Spleen (tissue), 11 donors: ENCODE measurements at regions not wholly inside any gene's neighbourhood (a gene's known extent, or its start where the extent isn't known, plus 50 kb on each side); places are given as distances from the start of the nearest gene placed in this dataset.

ENCODE experiments used
- DNase-seq: peaks from one replicate; pipeline ENCODE4 v3.0.0-alpha.2; 2020
- H3K27ac ChIP-seq, 8 donors: fragments of 200-600 bp; sonication (generic) in 7 of 8; 1 replicate in 4 of 8; 2 replicates in 4 of 8; pipeline versions ENCODE4 v1.5.0 to v1.8.0; 2016 to 2021; ENCODE audit warnings: inconsistent platforms in 4 of 8, mild to moderate bottlenecking in 4 of 8, moderate library complexity in 1 of 8
- H3K27me3 ChIP-seq, 7 donors: fragments of 200-600 bp; sonication (generic) in 6 of 7; replicated peaks in 1 of 7; 1 replicate in 4 of 7; 2 replicates in 3 of 7; pipeline versions ENCODE4 v1.5.0 to v1.8.0; 2016 to 2021; ENCODE audit warnings: inconsistent platforms in 3 of 7, mild to moderate bottlenecking in 1 of 7
- H3K36me3 ChIP-seq, 6 donors: fragments of 200-600 bp; sonication (generic) in 5 of 6; 1 replicate in 4 of 6; 2 replicates in 2 of 6; pipeline versions ENCODE4 v1.5.0 to v1.8.0; 2016 to 2021; ENCODE audit warnings: inconsistent platforms in 2 of 6
- H3K4me1 ChIP-seq, 6 donors: fragments of 200-600 bp; sonication (generic) in 5 of 6; 1 replicate in 3 of 6; 2 replicates in 3 of 6; pipeline versions ENCODE4 v1.5.0 to v1.8.0; 2016 to 2021; ENCODE audit warnings: inconsistent platforms in 3 of 6
- H3K4me3 ChIP-seq, 8 donors: fragments of 200-600 bp; sonication (generic) in 7 of 8; 1 replicate in 4 of 8; 2 replicates in 4 of 8; pipeline versions ENCODE4 v1.5.0 to v1.8.0; 2016 to 2021; ENCODE audit warnings: inconsistent platforms in 4 of 8, mild to moderate bottlenecking in 4 of 8, moderate library complexity in 2 of 8
- H3K9me3 ChIP-seq, 8 donors: fragments of 200-600 bp; sonication (generic) in 7 of 8; 1 replicate in 4 of 8; 2 replicates in 4 of 8; pipeline versions ENCODE4 v1.5.0 to v1.8.0; 2016 to 2021; ENCODE audit warnings: inconsistent platforms in 4 of 8
- CTCF ChIP-seq, 11 experiments: fragments of 200-600 bp in 7 of 11; fragments of 450-650 bp in 4 of 11; sonication (generic) in 4 of 11; IDR thresholded peaks in 8 of 11; conservative IDR thresholded peaks in 3 of 11; 1 replicate in 7 of 11; 2 replicates in 4 of 11; pipeline versions ENCODE4 v1.4.0 to v1.8.0; 2016 to 2021; ENCODE audit warnings: antibody characterized with exemption in 11 of 11, inconsistent platforms in 4 of 11, mild to moderate bottlenecking in 1 of 11
- POLR2A ChIP-seq, 3 donors: fragments of 450-650 bp; IDR thresholded peaks; one replicate each; pipeline ENCODE4 v1.5.1; 2017; ENCODE audit warnings: antibody characterized with exemption in 3 of 3, mild to moderate bottlenecking in 1 of 3
- POLR2AphosphoS5 ChIP-seq, 3 donors: sonication (generic); formaldehyde crosslinking; IDR thresholded peaks; one replicate each; pipeline ENCODE4 v1.5.1; 2017; ENCODE audit warnings: antibody characterized with exemption in 3 of 3
- WGBS, 5 donors: extraction: QIAGEN DNeasy Blood & Tissue Kit in 3 of 5; methylation state at CpG; one replicate each; pipeline versions ENCODE4 v1.1.5 to v1.1.7; 2013 to 2018; 5-methylcytosine and 5-hydroxymethylcytosine counted together
- intact Hi-C: fragments of 100-400 bp; cut with DNase I; formaldehyde crosslinking; loops from one replicate; pipeline ENCODE4 v1.15.0; 2023; ENCODE audit warnings: low total_unique reads
- donor health status: healthy with polysubstance abuse.
- donor health status: DM: no; HTN: no; CAD: no; lungs with moderate emphysema.
- donor health status: DM: no; HTN: no; CAD: no.
- donor health status: Bipolar disorder and iron deficiency.
- donor health status: healthy.
- donor health status: DM: no; HTN: no; CAD: no.
- donor health status: DM: yes; HTN: yes; CAD: no.

- DNase-seq, result no peak
- Histone ChIP-seq H3K36me3 (peaks cover 0 to 18% (median 0%) of the 10 kb centered on the region in 6 donors), H3K27me3 (no peaks in the 10 kb centered on the region), H3K27ac (no peak overlapping the region), H3K4me3 (no peak overlapping the region), H3K9me3 (peaks cover 0 to 7% (median 0%) of the 10 kb centered on the region in 8 donors), H3K4me1 (no peaks in the 10 kb centered on the region)
- no peak for TF ChIP-seq CTCF (IDR thresholded peaks at IDR 0.05 in 8 of 11, conservative IDR thresholded peaks at IDR 0.05 in 3 of 11)
- no peak for TF ChIP-seq POLR2AphosphoS5 (IDR thresholded peaks at IDR 0.05)
- TF ChIP-seq POLR2A (IDR thresholded peaks at IDR 0.05), result no peak
- intact Hi-C loops, result no loop called here
Observed at GRCh38 chr10:28082316-28082715, 83.4 kb upstream of the ODAD2 start.

- no peaks in the 10 kb centered on the region for H3K27me3 ChIP-seq
- no peak for DNase-seq
- TF ChIP-seq POLR2AphosphoS5 (IDR thresholded peaks at IDR 0.05) (no peak), POLR2A (IDR thresholded peaks at IDR 0.05) (no peak), CTCF (IDR thresholded peaks at IDR 0.05 in 8 of 11, conservative IDR thresholded peaks at IDR 0.05 in 3 of 11) (no peak)
- no peak overlapping the region for H3K27ac ChIP-seq
- H3K4me3 ChIP-seq, result no peak overlapping the region
- H3K9me3 ChIP-seq, result peaks cover 0 to 11% (median 5%) of the 10 kb centered on the region in 8 donors
- 85 to 92% (median 90%) methylated on average over 4 of the region's 4 CpGs for WGBS, 5 donors
- H3K4me1 ChIP-seq, result no peaks in the 10 kb centered on the region
- H3K36me3 ChIP-seq, result peaks cover 0 to 13% (median 0%) of the 10 kb centered on the region in 6 donors
- intact Hi-C loops, result no loop called here
Observed at GRCh38 chr10:28077889-28078288, 79.0 kb upstream of the ODAD2 start.

- Histone ChIP-seq H3K36me3 (peaks cover 0 to 13% (median 0%) of the 10 kb centered on the region in 6 donors), H3K27ac (no peak overlapping the region), H3K9me3 (peaks cover 0 to 11% (median 5%) of the 10 kb centered on the region in 8 donors), H3K4me1 (no peaks in the 10 kb centered on the region), H3K4me3 (no peak overlapping the region), H3K27me3 (no peaks in the 10 kb centered on the region)
- WGBS, 5 donors, result 82 to 94% (median 92%) methylated on average over 8 of the region's 8 CpGs
- DNase-seq, result no peak
- intact Hi-C loops, result no loop called here
- TF ChIP-seq CTCF (IDR thresholded peaks at IDR 0.05 in 8 of 11, conservative IDR thresholded peaks at IDR 0.05 in 3 of 11), result no peak
- no peak for TF ChIP-seq POLR2A (IDR thresholded peaks at IDR 0.05)
- TF ChIP-seq POLR2AphosphoS5 (IDR thresholded peaks at IDR 0.05), result no peak
Observed at GRCh38 chr10:28075424-28075823, 76.5 kb upstream of the ODAD2 start.

- no peak for DNase-seq
- TF ChIP-seq POLR2AphosphoS5 (IDR thresholded peaks at IDR 0.05) (no peak), CTCF (IDR thresholded peaks at IDR 0.05 in 8 of 11, conservative IDR thresholded peaks at IDR 0.05 in 3 of 11) (no peak), POLR2A (IDR thresholded peaks at IDR 0.05) (no peak)
- Histone ChIP-seq H3K27me3 (no peaks in the 10 kb centered on the region), H3K4me1 (no peaks in the 10 kb centered on the region), H3K36me3 (peaks cover 0 to 24% (median 0%) of the 10 kb centered on the region in 6 donors), H3K4me3 (no peak overlapping the region), H3K27ac (no peak overlapping the region), H3K9me3 (peaks cover 0 to 11% (median 5%) of the 10 kb centered on the region in 8 donors)
- intact Hi-C loops, result no loop called here
- 88 to 100% (median 91%) methylated on average over 1 of the region's 1 CpG for WGBS, 5 donors
Observed at GRCh38 chr10:28072573-28072972, 73.7 kb upstream of the ODAD2 start.
